Panc1 (cell line): ENCODE measurements at regions not wholly inside any gene's neighbourhood (a gene's known extent, or its start where the extent isn't known, plus 50 kb on each side); places are given as distances from the start of the nearest gene placed in this dataset.

Experiments used
- ATAC-seq: fragments of 200-7000 bp; cut with Tn5 transposase; 2 replicates; pipeline ENCODE4 v1.9.1; 2020; ENCODE audit warnings: mild to moderate bottlenecking, moderate library complexity
- BruUV-seq: library from RNA; stranded (reverse); fragments of 400-500 nt; replicated peaks from 2 replicates; lab custom pipeline; 2021; lab: Mats Ljungman, UMichigan
- CTCF ChIA-PET: fragments of 300-600 bp; sonication (Branson Sonifier 250); formaldehyde crosslinking; loops from one replicate; lab custom pipeline; 2022; ENCODE audit warnings: antibody characterized with exemption; lab: Charles Lee
- POLR2A ChIA-PET: fragments of 300-600 bp; sonication (Branson Sonifier 250); formaldehyde crosslinking; loops from one replicate; lab custom pipeline; 2022; ENCODE audit warnings: antibody characterized with exemption; lab: Charles Lee
- DNase-seq: peaks from one replicate; pipeline ENCODE4 v3.0.0-alpha.2; 2010; ENCODE audit warnings: low read depth, low spot score
- H3K27ac ChIP-seq: 2 replicates; pipeline ENCODE4 v1.5.1; 2011; ENCODE audit warnings: mild to moderate bottlenecking, low read length, inconsistent platforms
- H3K27me3 ChIP-seq: fragments of 200-500 bp; sonication (Bioruptor generic); 2 replicates; pipeline ENCODE4 v1.6.0; 2014; ENCODE audit warnings: low read length, inconsistent platforms; ENCODE audit not compliant: control insufficient read depth, insufficient read depth
- H3K36me3 ChIP-seq: fragments of 200-500 bp; sonication (Bioruptor generic); 2 replicates; pipeline ENCODE4 v1.5.1; 2014; ENCODE audit warnings: inconsistent platforms, mild to moderate bottlenecking, low read length, moderate library complexity; ENCODE audit not compliant: control insufficient read depth, insufficient read depth
- H3K4me1 ChIP-seq: 2 replicates; pipeline ENCODE4 v1.5.1; 2011; ENCODE audit warnings: inconsistent platforms, mild to moderate bottlenecking, low read length, moderate library complexity; ENCODE audit not compliant: control insufficient read depth, insufficient read depth
- H3K4me3 ChIP-seq, 2 experiments: 2 replicates each; pipeline ENCODE4 v1.5.1; 2011 to 2012; ENCODE audit warnings: low read depth in 2 of 2, low read length in 2 of 2, mild to moderate bottlenecking in 2 of 2, inconsistent platforms in 1 of 2, moderate library complexity in 1 of 2
- H3K9me3 ChIP-seq: fragments of 200-500 bp; sonication (Bioruptor generic); 2 replicates; pipeline ENCODE4 v1.5.1; 2014; ENCODE audit warnings: low read depth, mild to moderate bottlenecking, inconsistent platforms, low read length, moderate library complexity; ENCODE audit not compliant: control insufficient read depth, insufficient read depth
- CTCF ChIP-seq: fragments of 450-650 bp; IDR thresholded peaks from 2 replicates; pipeline ENCODE4 v1.5.1; 2017; ENCODE audit warnings: mild to moderate bottlenecking
- POLR2AphosphoS5 ChIP-seq: IDR thresholded peaks from 2 replicates; pipeline ENCODE4 v1.6.1; 2012; ENCODE audit warnings: mild to moderate bottlenecking, low read depth, low read length, moderate library complexity
- REST ChIP-seq, 2 experiments: IDR thresholded peaks; 2 replicates each; pipeline ENCODE4 v1.6.1; 2011 to 2012; ENCODE audit warnings: low read depth in 2 of 2, control low read depth in 1 of 2, low read length in 1 of 2, mild to moderate bottlenecking in 1 of 2, moderate library complexity in 1 of 2; ENCODE audit not compliant: insufficient read depth in 1 of 2
- SIN3A ChIP-seq: IDR thresholded peaks from 2 replicates; pipeline ENCODE4 v1.6.1; 2012; ENCODE audit warnings: low read depth, mild to moderate bottlenecking, low read length, moderate library complexity, borderline replicate concordance; ENCODE audit not compliant: insufficient read depth
- TCF7L2 ChIP-seq: IDR thresholded peaks from 2 replicates; pipeline ENCODE4 v1.6.1; 2011; ENCODE audit warnings: mild to moderate bottlenecking, low read depth, low read length, inconsistent platforms
- in situ Hi-C: cut with HindIII; loops from 2 replicates; pipeline ENCODE4 v1.10.0; 2016; ENCODE audit warnings: low sequenced_read_pairs, low pct_unique_long_range_greater_than_20kb
- intact Hi-C: fragments of 100-400 bp; cut with micrococcal nuclease; formaldehyde crosslinking; loops from one replicate; pipeline ENCODE4 v1.10.0; 2022; ENCODE audit not compliant: unreplicated experiment

- Histone ChIP-seq H3K9me3 (no peaks in the 10 kb centered on the region), H3K27me3 (no peaks in the 10 kb centered on the region), H3K27ac (no peak overlapping the region), H3K4me3 (no peak overlapping the region), H3K36me3 (no peaks in the 10 kb centered on the region), H3K4me1 (no peaks in the 10 kb centered on the region)
- intact Hi-C loops: no loop called here
- ATAC-seq: no peak
- DNase-seq: no peak
- POLR2A ChIA-PET: no interaction called here
- no TSS peak for BruUV-seq
- no peak for TF ChIP-seq REST (IDR thresholded peaks at IDR 0.05; ENCODE audit: insufficient read depth in 1 of 2, low read depth in 2 of 2, low read length in 1 of 2)
- no peak for TF ChIP-seq CTCF
- TF ChIP-seq SIN3A: no peak
- TF ChIP-seq TCF7L2: no peak
- no peak for TF ChIP-seq POLR2AphosphoS5
- CTCF ChIA-PET: no interaction called here
- in situ Hi-C loops: no loop called here
Measured at GRCh38 chr6:72547020-72547419, 74.8 kb upstream of the KCNQ5 start.

- CTCF ChIA-PET: no interaction called here
- intact Hi-C loops: no loop called here
Measured at GRCh38 chr6:72551470-72551869, 70.4 kb upstream of the KCNQ5 start.

More at GRCh38 chr6:72551470-72551869, 70.4 kb upstream of the KCNQ5 start:
- POLR2A ChIA-PET: no interaction called here
- Histone ChIP-seq H3K36me3 (no peaks in the 10 kb centered on the region), H3K4me1 (peaks cover 5% of the 10 kb centered on the region; the same call in 1 of the 2 replicates), H3K27me3 (no peaks in the 10 kb centered on the region), H3K9me3 (0 out of 2 replicates have a peak, but pooled peaks cover under 1% of the 10 kb centered on the region), H3K4me3 (no peak overlapping the region), H3K27ac (no peak overlapping the region)
- DNase-seq (no peak), ATAC-seq (no peak; the same call in 1 of the 2 replicates)
- BruUV-seq: no TSS peak
- no peak for TF ChIP-seq REST (IDR thresholded peaks at IDR 0.05; ENCODE audit: insufficient read depth in 1 of 2, low read depth in 2 of 2, low read length in 1 of 2)
- no peak for TF ChIP-seq POLR2AphosphoS5
- TF ChIP-seq TCF7L2: peak; percentile 45; the same call in 1 of the 2 replicates
- TF ChIP-seq CTCF: no peak
- no peak for TF ChIP-seq SIN3A
- in situ Hi-C loops: no loop called here
